ENCODE measurements at regions not wholly inside any gene's neighbourhood (a gene's known extent, or its start where the extent isn't known, plus 50 kb on each side); places are given as distances from the start of the nearest gene placed in this dataset.

DNA sequence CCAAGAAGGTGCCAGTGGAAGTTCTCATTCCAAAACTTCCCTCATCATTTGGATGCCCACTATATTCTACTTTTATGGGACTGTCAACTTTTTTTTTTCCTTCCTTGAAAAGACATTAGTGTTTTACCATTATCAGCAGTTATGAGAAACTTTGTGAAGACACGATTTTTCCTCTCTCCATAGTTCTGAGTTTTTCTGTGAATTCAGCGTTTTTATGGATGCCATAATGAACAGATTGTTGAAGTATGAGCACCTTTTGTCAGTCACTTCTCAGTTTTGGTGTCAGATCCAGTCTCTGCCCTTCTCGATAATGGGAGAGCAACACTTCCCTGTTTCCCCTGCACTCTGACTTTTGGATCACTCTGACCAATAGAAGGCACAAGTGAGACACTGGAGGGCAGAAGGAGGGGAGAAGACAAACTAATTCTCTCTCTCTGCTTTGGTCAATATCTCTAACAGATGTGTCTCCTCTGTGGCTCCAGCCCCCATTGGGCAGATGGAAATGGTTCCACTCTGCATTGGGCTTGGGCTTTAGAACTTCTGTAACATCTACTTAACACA lies 53.5 kb upstream of the FN1 start:
- no peaks in the 10 kb centered on the region for H3K36me3 ChIP-seq (ENCODE audit: control insufficient read depth, insufficient read depth, low read length)
- no peak overlapping the region for H3K27ac ChIP-seq (ENCODE audit: low read length)
- H3K4me3 ChIP-seq (ENCODE audit: low read length): no peak overlapping the region
- no peaks in the 10 kb centered on the region for H3K9me3 ChIP-seq (ENCODE audit: control insufficient read depth, insufficient read depth, low read length)
- H3K27me3 ChIP-seq (ENCODE audit: control insufficient read depth, insufficient read depth, low read length): no peaks in the 10 kb centered on the region
- no peaks in the 10 kb centered on the region for H3K4me1 ChIP-seq (ENCODE audit: control insufficient read depth, insufficient read depth, low read length)
- no CpG with 5 or more reads among the region's 3 CpGs for WGBS (ENCODE audit: insufficient coverage, insufficient read length)
- no peak for DNase-seq (ENCODE audit: low read depth, low spot score)

DNA sequence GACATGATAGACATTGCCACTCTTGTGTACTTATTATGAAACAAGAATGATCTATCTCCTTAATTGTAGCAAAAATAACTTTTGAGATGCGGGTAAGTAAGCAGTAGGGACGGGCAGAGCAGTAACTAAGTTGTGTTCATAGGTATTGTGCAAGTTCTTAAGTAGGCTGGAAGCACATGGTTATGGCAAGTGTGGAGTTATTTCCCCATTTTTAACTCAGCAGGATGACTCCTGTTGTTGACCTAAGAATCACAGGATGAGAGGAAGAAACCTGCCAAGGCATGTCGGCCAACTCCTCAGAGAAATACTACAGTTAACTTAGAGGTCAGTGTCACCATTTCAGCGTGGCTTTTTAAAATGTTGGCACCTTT lies 51.1 kb upstream of the FN1 start:
- H3K27ac ChIP-seq (ENCODE audit: low read length): no peak overlapping the region
- WGBS (ENCODE audit: insufficient coverage, insufficient read length): no CpG with 5 or more reads among the region's 4 CpGs
- DNase-seq (ENCODE audit: low read depth, low spot score): no peak
- H3K4me3 ChIP-seq (ENCODE audit: low read length): no peak overlapping the region
- no peaks in the 10 kb centered on the region for H3K4me1 ChIP-seq (ENCODE audit: control insufficient read depth, insufficient read depth, low read length)
- H3K9me3 ChIP-seq (ENCODE audit: control insufficient read depth, insufficient read depth, low read length): no peaks in the 10 kb centered on the region
- H3K36me3 ChIP-seq (ENCODE audit: control insufficient read depth, insufficient read depth, low read length): no peaks in the 10 kb centered on the region
- no peaks in the 10 kb centered on the region for H3K27me3 ChIP-seq (ENCODE audit: control insufficient read depth, insufficient read depth, low read length)

GRCh38 chr2:215486291-215487001 lies 50.6 kb upstream of the FN1 start:
- no peak overlapping the region for H3K27ac ChIP-seq (ENCODE audit: low read length)

More at GRCh38 chr2:215486291-215487001, 50.6 kb upstream of the FN1 start:
- Histone ChIP-seq H3K4me3 (ENCODE audit: low read length) (no peak overlapping the region), H3K36me3 (ENCODE audit: control insufficient read depth, insufficient read depth, low read length) (no peaks in the 10 kb centered on the region), H3K4me1 (ENCODE audit: control insufficient read depth, insufficient read depth, low read length) (no peaks in the 10 kb centered on the region), H3K9me3 (ENCODE audit: control insufficient read depth, insufficient read depth, low read length) (no peaks in the 10 kb centered on the region), H3K27me3 (ENCODE audit: control insufficient read depth, insufficient read depth, low read length) (no peaks in the 10 kb centered on the region)
- no CpG with 5 or more reads among the region's 2 CpGs for WGBS (ENCODE audit: insufficient coverage, insufficient read length)
- DNase-seq (ENCODE audit: low read depth, low spot score): no peak

Data from iPS DF 6.9 (cell line).